SK-MEL-5 (cell line): ENCODE measurements at regions not wholly inside any gene's neighbourhood (a gene's known extent, or its start where the extent isn't known, plus 50 kb on each side); places are given as distances from the start of the nearest gene placed in this dataset.
A peak's percentile ranks its signal among the peaks of the same experiment; 100 is the strongest.

Experiments used
- DNase-seq: peaks from one replicate; pipeline ENCODE4 v3.0.0-alpha.2; 2016; ENCODE audit warnings: low read depth, low spot score
- in situ Hi-C: cut with HindIII; loops from 2 replicates; pipeline ENCODE4 v1.10.0; 2016; ENCODE audit warnings: low sequenced_read_pairs, high pct_unique_total_duplicates, low pct_unique_long_range_greater_than_20kb

GRCh38 chr2:9775351-9775750 is 67.9 kb upstream of the TAF1B start:
- in situ Hi-C loops, result no loop called here
- DNase-seq, result no peak

GRCh38 chr2:9775999-9776712 is 67.1 kb upstream of the TAF1B start:
- in situ Hi-C loops, result no loop called here

GRCh38 chr2:9777081-9777480 is 66.2 kb upstream of the TAF1B start:
- in situ Hi-C loops, result no loop called here
- no peak for DNase-seq

More at GRCh38 chr2:9775999-9776712, 67.1 kb upstream of the TAF1B start:
- no peak for DNase-seq

GRCh38 chr2:9778012-9778411 is 65.3 kb upstream of the TAF1B start:
- peak; percentile 73 for DNase-seq
- in situ Hi-C loops, result no loop called here

- no peak for DNase-seq
- in situ Hi-C loops, result no loop called here
Measured at GRCh38 chr2:9778471-9779316, 64.6 kb upstream of the TAF1B start.

- in situ Hi-C loops, result no loop called here
- DNase-seq, result no peak
Measured at GRCh38 chr2:9779596-9780264, 63.5 kb upstream of the TAF1B start.

GRCh38 chr2:9780368-9781130 is 62.7 kb upstream of the TAF1B start:
- in situ Hi-C loops, result no loop called here
- no peak for DNase-seq

- DNase-seq, result no peak
- in situ Hi-C loops, result no loop called here
Measured at GRCh38 chr2:9781252-9781651, 62.0 kb upstream of the TAF1B start.

- in situ Hi-C loops, result no loop called here
- no peak for DNase-seq
Measured at GRCh38 chr2:9782197-9782719, 61.0 kb upstream of the TAF1B start.

- in situ Hi-C loops, result no loop called here
- DNase-seq, result no peak
Measured at GRCh38 chr2:9789371-9789770, 53.9 kb upstream of the TAF1B start.

GRCh38 chr2:9790702-9791225 is 52.5 kb upstream of the TAF1B start:
- in situ Hi-C loops, result no loop called here
- DNase-seq, result no peak

- in situ Hi-C loops, result no loop called here
- no peak for DNase-seq
Measured at GRCh38 chr2:9791711-9792110, 51.6 kb upstream of the TAF1B start.

GRCh38 chr2:9793156-9793917 is 49.9 kb upstream of the TAF1B start:
- no peak for DNase-seq
- in situ Hi-C loops, result no loop called here
